ENCODE measurements at regions not wholly inside any gene's neighbourhood (a gene's known extent, or its start where the extent isn't known, plus 50 kb on each side); places are given as distances from the start of the nearest gene placed in this dataset.

- no peak for DNase-seq (ENCODE audit: extremely low read depth, low read depth)
- no peak for TF ChIP-seq CTCF (IDR thresholded peaks at IDR 0.05; ENCODE audit: low read depth, low read length)
These were observed 185.4 kb downstream of the TTLL7 start for GRCh38 chr1:83813576-83813975.

DNA sequence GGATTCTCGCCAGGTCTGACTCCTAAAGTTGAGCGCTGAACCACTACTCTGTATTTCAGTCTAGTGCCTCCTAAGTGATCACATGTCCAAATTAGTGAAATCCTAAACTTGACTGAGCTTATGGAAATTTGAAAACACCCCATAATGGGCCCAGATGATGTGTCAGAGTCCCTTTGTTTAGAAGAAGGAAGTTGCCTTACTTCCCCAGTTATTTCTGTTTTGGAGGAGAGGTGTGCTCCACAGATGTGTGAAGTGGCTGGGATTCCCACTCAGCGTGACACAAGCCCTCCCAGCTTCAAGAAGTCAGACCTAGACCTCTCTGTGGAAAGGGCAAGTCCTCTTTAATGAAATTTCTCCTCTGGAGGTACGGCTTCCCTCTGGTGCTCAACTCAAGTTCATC lies 188.8 kb downstream of the TTLL7 start:
- DNase-seq (ENCODE audit: extremely low read depth, low read depth), result no peak
- no peak for TF ChIP-seq CTCF (IDR thresholded peaks at IDR 0.05; ENCODE audit: low read depth, low read length)

DNA sequence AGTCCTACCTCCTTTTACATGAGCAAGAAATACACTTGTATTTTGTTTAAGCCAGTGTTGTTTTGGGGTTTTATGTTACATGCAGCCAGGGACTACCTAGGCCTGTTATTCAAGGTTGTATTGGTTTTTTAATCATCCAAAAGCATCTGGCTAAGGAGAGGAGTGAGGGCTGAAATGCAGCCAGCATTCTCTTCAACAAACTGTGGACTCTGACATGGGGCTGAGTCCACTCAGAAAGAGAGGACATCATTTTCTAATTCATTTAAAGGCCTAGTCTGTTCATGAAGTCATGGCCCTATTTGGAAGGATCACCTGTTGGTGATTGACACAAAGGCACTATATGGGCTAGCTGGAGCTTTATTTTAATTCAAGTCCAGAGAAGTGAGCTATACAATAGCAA lies 190.4 kb downstream of the TTLL7 start:
- no peak for DNase-seq (ENCODE audit: extremely low read depth, low read depth)
- TF ChIP-seq CTCF (IDR thresholded peaks at IDR 0.05; ENCODE audit: low read depth, low read length), result no peak

GRCh38 chr1:83807821-83808220 lies 191.1 kb downstream of the TTLL7 start:
- TF ChIP-seq CTCF (IDR thresholded peaks at IDR 0.05; ENCODE audit: low read depth, low read length), result no peak
- DNase-seq (ENCODE audit: extremely low read depth, low read depth), result no peak

- no peak for TF ChIP-seq CTCF (IDR thresholded peaks at IDR 0.05; ENCODE audit: low read depth, low read length)
- DNase-seq (ENCODE audit: extremely low read depth, low read depth), result no peak
These were observed 191.7 kb downstream of the TTLL7 start for GRCh38 chr1:83807231-83807630.

DNA sequence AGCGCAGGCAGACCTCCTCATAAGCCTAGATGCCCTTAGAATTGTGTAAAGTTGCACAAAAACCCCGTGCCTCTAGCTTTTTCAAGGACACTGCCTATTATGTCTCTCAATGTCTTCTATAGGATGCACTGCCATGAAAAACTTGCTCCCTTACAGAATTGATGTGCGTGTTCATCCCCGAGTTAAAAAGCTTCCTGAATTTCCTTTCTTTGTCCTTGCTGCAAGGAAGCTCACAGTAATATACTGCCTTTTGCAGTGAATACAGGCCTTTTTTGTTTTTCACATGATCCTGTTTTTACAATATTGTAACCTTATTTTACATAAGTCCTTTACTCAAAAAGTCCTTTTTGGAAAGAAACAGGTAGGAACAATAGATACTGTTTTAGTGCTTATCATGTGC lies 193.0 kb downstream of the TTLL7 start:
- no peak for TF ChIP-seq CTCF (IDR thresholded peaks at IDR 0.05; ENCODE audit: low read depth, low read length)
- DNase-seq (ENCODE audit: extremely low read depth, low read depth), result no peak

DNA sequence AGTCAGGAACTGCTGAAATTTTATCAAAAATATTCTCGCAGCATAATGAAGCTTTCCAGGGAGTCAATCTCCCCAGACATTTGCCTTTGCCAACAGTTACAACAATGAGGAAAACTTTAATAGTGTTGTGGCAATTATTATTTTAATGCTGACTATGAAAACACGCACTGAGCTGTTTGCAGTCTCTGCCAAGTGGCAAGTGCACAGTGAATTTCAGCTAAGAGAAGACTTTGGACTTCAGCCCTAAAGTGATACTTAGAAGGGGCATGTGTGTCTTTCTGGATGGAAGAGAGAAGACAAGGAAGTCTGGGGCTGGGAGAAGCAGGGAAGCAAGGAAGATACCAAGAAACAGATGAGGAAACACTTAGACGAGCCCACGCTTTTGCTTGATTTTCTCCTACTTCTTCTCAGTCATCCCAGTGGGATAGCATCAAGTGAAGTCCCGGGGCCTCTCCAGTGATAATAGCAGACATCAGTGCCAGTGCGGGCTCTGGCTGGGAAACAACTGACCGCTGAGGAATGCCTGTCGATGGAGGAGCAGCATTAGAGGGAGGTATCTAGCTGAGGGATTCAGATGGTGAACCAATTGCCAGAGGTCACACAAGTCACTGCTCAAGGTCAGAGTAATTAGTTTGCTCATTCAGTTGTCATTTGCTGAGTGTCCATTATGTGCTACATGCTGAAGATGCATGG lies 196.3 kb downstream of the TTLL7 start:
- TF ChIP-seq CTCF (IDR thresholded peaks at IDR 0.05; ENCODE audit: low read depth, low read length), result no peak
- no peak for DNase-seq (ENCODE audit: extremely low read depth, low read depth)

All from AG09319 (cell line).